ENCODE measurements at regions not wholly inside any gene's neighbourhood (a gene's known extent, or its start where the extent isn't known, plus 50 kb on each side); places are given as distances from the start of the nearest gene placed in this dataset.
"Not testable (repeated sequence)": the region's sequence is repeated elsewhere in the genome, so short reads cannot be mapped to it uniquely, and the experiment has no call there.

DNA sequence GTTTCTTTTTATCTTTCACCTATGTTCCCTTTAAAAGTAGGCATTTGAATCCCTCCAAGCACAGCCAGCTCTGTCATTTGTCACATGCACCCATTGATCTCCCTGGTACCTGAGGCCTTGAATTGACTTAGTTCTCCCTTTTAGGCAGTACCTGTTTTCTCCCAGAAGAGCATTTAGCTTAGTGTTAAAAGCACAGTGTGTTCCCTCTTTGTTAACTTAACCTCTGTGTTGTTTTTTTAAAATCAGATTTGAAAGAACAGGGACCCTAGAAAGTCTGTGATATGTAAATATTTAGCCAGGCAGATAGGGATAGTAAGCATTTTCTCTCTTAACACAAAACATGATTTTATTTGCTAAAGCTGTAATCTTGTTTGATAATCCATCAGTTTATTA is 113.8 kb upstream of the SPATA31D4 start:
- no peak for DNase-seq (ENCODE audit: low read depth)

DNA sequence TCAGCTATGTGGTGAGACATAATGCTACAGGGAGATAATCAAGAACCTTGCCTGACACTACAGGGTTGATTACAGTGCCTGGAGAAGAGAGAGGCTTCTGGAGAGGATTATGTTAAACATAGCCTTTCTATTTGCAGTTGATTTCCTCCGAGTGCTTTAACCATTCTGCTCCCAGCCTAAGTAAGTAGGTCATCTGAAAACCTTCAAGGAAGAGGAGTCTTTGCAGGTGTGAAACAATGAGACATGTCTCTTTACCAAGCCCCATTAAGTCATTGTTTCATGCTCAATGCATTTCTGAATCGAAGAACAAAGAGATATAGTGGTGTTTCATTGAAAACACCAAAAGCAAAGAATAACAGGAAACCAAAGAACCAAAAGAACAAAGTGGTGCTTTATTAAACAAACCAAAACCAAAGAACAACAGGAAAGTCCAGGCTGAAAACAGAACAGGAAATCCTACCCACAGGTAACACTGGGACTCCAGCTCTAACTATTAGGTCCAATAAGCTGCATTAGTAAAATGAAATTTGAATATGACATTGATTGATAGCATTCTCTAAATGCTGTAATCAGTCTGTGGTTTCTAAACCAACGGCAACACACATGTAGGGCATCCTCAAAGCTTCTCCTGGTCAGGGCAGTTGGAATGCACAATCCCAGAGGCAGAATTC is 113.3 kb upstream of the SPATA31D4 start:
- no peak for DNase-seq (ENCODE audit: low read depth)

DNA sequence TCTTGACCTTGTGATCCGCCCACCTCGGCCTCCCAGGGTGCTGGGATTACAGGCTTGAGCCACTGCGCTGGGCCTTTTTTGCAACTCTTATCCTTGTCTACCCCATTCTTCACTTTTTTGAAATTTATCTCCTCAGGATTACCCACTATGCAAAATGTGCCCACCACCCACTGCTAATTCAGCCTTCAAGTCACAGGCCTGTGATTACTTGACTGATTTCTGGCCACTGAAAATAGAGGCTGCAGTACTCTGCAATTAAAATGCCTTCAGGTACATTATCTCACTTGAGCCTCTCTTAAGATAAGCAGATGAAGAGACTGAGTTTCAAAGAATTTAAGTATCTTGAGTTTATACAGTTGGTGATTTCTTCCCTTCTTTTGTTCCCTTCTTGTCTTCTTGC is 112.4 kb upstream of the SPATA31D4 start:
- no peak for DNase-seq (ENCODE audit: low read depth)

DNA sequence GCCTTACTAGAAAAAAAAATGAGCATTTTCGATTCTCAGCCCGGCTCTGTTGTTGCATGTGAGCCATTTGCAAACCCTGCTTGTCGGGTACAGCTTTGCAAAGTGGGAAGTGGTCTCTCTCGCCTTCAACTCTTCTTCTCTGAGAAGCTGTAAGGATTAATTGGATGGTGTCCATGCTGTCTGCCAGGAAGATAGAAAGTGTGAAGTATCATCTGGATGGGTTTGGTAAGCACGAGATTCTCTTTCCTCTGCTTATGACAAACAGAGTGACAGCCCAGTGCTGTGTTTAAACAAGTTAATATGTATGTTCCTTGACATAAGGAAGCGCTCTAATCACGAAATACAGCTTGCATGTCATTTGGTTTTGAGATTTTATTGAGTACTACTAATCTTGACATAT is 109.1 kb upstream of the SPATA31D4 start:
- DNase-seq (ENCODE audit: low read depth), result no peak

DNA sequence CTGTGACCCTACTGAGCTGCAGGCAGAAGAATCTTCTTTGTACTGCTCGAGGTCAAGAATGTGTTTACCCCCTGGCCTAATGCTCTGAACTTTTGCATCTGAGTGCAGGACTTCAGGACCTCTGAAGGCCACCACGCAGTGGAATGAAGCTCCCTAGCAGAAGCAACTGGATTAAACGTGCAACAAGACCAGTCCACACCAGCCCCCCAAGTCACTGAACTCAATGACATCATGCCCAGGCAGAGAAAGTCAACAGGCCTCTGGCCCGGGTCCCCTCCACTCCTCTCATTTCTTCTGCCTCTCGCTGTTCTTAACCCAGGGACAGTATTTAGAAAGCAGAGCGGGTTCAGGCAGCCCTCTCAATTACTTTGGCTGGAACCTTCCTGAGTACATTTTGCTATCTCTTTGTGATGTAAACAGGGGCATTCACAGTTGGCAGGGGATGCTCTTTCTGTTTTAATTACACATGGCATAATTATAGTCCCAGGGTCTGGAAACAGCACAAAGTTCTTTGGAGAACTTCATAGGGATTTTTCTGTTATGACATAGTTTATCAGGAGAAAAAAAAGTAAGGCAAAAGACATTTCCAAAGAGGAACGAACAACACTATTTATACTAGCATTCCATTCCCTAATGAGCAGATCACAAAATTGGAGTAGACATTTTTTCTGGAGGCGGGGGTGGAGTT is 108.2 kb upstream of the SPATA31D4 start:
- DNase-seq (ENCODE audit: low read depth), result no peak

DNA sequence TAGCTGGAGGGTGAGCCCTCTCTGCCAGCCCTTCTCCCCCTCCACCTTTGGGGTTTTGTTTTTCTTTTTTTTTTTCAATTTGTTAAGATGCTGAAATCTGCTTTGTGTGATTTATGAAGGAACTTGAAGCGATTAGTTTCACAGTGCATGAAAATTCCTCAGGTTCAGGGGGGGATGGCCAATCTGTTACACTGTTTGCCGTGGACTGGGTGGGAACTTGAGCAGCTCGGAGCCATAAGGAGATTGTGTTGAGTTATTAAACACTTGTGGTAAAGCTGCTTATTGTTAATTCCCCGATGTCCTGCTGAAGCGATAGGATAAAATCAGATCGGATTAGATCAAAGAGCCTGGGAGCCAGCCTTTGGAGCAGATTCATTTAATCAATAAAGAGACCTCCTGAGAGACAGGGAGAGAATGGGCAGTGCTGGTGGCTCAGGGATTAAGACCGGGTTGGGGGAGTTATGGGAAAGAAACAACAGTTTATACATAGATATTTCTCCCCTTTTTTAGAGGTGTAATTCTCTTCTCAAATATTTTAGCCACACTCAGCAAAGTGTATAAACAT is 105.8 kb upstream of the SPATA31D4 start:
- DNase-seq (ENCODE audit: low read depth), result no peak

DNA sequence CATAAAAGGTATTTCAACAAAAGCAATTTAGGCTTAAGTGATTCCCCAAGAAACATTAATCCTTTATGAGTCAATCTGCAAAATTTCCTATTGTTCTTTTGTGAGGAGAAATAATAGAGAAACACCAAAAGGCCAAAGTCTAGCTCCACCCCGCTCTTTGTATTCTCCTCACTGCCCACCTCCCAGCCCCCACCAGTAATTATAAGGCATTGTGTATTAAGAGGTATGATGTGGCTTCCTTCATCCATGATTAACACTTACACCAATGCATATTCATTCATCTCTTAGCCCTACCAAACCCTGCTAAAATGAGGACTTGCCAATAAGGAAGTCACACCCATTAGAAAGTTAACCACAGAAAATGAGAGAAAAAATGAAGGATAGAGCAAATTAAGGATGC is 105.3 kb upstream of the SPATA31D4 start:
- DNase-seq (ENCODE audit: low read depth), result no peak

DNA sequence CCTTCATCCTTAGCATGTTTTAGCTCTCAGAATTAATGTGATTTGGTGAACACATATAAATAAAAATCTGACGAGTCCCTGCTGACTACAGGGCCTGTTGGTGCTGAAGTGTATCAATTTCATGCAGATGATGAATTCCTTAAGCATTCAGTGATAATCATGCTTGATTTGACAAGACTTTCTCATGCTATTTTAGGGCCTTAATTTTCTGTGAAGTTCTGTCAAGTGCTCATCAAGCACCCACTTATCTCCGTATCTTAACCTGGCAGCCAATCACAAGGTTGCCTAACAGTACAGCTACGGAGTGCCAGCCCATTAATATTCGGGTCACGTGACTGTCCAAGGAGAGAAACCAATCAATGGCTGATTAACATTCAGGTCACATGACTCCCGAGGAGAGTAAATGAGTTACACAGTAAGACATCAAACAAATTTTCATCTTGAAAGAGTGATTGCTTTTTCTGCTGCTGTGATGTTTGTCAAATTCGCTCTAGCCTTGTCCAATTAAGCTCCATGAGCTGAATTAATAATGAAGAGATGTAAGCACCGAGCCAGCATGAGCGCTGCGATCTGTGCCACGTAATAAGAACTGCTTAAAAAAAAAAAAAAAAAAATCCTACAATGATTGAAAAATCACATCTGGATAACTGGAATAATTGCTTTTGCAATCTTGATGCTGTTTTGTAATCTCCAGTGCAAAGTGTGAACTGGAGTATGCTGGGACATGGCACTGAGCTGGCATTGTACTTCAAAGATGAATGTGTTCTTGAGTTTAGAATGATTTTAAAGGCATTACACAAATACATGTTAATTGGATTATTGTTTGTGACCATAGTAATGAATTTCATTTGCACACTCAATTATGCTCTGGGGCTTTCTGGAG is 104.3 kb upstream of the SPATA31D4 start:
- no peak for DNase-seq (ENCODE audit: low read depth)

DNA sequence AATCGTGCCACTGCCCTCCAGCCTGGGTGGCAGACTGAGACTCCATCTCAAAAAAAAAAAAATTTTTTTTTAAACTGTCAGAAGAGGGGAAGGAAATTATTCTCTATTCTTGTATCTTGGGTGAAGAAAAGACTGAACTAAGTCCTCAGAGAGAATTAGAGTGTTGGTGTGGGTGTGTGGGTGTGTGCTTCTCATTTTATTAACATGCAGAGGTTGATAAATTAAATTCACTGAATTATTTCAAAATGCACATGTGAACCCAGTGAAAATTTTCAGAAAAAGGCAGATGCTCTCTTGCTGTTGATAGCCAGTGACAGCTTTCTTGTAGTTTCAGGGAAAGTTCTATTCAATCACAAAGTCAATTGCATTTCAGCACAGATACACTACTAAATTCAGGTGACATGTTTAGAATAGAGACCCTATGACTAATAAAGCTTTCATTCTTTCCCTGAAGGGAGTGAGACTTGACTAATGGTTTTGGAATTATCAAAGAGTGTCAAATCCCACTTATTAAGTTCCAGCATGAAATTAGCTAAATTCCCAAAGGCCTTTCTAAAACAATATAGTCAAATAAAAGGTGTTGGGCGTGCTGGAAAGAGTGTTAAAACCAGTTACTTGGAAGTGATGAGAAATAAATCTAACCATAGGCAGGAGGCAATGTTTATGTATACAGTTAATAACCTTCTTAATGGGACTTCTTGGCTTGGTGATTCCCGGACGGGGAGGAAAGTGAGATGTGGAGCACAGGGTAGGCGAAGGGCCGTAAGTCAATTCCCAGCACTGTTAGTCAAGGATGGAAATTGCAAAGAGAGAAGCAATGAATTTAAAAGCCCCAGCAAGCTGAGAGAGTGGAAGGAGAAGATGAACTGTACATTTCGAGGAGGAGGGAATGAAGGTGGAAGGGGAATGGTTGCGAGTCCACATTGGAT is 103.2 kb upstream of the SPATA31D4 start:
- DNase-seq (ENCODE audit: low read depth), result no peak

DNA sequence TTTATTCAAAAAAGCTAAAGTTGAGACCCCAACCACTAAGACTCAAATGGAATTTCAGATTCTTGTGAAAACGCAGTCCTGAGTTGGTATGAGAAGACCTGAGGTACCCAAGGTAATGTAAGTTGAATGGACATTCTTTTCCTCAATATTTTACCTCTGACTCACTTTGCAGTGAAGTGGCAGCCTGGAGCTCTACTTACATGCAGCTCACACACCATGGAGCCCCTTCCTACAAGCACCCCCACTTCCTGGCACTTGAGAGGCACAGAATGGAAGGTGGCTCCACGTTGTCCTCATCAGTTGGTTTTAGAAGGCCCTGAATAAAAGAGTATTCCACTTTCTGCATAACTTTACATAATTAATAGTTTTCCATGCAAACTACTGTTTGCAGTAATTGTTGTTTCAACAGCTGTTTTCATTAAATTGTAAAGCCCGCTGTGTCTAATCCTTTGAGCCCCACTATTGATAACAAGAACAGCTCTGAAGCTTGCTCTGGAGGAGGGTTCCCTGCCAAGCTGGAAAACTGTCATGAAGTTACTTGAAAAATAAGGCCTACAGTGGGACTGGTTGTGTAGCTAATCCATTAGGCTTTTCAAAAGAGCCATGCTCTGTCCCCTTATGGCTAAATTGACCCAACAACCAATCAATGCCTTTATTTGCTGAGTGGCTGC is 102.2 kb upstream of the SPATA31D4 start:
- DNase-seq (ENCODE audit: low read depth), result no peak

DNA sequence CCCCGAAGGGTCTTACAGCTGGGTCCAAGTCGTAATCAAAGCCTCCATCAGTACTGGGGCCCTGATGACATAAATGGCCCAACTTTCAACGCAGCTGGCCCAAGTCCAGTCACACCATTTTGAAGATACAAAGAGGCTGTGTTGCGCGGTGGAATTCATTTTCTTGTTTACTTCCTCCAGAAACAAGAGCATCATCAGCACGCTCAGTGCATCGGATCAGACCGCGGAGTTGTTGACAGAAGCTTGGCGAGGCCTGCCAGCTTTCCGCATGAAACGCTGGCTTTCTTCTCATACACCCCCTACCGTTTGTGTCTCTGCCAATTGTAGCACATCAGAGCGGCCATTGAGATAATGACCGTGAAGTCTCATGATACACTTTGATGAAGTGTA is 101.7 kb upstream of the SPATA31D4 start:
- DNase-seq (ENCODE audit: low read depth), result no peak

DNA sequence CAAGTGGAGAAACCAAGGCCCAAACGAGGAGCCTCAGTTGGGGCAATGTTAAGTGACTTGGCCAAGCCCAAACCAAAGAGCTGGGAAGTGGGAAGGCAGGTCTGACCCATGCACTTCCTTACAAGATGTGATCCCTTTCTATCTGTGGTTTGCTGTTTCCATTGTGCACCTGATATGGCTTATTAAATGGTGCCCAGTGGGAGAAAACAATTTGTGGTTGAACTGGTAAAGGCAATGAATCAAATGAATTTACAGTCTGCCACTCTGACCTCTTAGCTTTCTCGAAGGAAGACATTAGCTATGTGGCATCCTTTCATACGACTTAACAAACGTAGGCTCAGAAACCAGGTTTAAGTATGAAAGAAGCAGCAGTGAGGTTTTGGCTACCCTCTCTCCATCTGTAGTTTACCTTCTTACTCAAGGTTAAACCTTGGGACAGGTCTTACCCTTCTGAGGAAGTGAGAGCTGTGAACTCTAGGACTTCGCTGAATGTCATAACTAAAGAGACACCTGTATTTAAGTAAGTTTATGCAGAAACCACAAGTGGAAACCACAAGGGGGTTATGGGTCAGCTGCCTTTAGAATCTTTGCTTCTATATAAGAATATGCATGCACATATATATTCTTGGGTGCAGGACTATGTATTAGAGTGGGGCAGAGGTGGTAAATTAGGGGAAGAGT is 100.5 kb upstream of the SPATA31D4 start:
- DNase-seq (ENCODE audit: low read depth), result no peak

DNA sequence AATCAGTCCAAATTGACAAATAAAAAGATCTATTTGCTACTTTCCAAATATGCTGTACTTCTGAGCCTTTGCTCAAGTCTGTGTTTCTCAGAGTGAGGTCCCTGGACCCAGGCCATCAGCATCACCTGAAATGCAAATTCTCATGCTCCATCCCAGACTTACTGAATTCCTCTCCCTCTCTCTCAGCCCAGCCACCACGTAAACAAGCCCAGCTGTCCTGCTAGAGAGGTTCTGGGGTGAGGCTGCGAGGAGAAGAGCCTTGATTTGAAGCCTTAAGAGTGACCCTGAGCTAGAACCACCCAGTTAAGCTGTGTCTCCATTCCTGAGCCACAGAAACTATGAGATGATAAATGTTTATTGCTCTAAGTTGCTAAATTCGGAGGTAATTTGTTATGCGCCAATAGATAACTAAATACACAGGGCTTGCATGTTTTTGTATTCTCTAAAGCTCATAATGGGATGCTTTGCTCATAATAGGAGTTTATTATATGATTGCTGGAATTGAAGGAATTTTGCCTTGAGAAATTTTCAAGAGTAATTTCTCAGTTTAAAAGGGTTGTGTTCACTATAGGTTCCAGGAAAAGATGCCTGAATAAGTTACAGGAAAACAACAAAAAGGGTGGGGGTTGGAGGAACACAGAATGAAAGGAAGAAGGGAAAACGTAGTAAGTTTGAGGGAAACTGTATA is 98.9 kb upstream of the SPATA31D4 start:
- no peak for DNase-seq (ENCODE audit: low read depth)

DNA sequence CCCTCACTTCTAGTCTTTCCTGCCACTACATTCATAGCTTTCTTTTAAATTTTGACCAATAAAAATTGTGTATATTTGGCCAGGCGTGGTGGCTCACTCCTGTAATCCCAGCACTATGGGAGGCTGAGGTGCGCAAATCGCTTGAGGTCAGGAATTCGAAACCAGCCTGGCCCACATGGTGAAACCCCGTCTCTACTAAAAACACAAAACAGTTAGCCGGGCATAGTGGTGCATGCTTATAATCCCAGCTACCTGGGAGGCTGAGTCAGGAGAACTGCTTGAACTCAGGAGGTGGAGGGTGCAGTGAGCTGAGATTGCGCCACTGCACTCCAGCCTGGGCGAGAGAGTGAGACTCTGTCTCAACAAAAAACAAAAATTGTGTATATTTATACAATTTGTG is 97.8 kb upstream of the SPATA31D4 start:
- DNase-seq (ENCODE audit: low read depth), result not testable (repeated sequence)

DNA sequence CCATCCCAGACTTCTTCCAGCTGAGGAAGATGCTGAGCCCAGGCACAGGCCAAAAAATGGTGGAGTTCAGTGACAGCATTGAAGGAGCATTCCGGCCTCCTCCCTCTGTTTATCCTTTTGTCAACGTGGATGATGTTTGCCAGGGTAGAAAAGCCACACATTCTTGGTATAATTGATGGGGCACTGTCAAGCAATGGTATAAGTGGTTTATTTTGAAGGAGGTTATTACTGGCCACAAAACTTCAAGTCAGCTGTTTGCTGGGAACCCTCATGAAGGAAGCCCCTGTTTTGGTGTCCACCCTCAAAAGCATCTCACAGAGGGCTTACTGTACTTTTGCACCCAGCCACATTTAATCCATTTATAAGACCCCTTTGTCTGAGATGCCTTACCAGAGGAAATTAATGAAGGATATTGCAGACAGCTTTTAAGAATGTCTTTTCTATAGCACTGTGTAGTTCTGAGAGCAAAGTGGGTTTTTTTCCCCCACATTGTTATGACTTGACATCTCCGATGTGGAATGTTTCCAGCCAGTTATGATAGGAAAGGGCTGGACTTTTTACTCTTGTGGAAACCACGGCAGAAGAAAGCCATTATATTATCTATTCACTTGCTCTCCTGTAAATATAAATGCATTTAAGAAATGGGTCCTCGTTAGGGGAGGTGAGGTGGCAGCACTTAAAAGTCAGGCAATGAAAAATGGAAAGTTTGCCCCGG is 95.5 kb upstream of the SPATA31D4 start:
- no peak for DNase-seq (ENCODE audit: low read depth)

DNA sequence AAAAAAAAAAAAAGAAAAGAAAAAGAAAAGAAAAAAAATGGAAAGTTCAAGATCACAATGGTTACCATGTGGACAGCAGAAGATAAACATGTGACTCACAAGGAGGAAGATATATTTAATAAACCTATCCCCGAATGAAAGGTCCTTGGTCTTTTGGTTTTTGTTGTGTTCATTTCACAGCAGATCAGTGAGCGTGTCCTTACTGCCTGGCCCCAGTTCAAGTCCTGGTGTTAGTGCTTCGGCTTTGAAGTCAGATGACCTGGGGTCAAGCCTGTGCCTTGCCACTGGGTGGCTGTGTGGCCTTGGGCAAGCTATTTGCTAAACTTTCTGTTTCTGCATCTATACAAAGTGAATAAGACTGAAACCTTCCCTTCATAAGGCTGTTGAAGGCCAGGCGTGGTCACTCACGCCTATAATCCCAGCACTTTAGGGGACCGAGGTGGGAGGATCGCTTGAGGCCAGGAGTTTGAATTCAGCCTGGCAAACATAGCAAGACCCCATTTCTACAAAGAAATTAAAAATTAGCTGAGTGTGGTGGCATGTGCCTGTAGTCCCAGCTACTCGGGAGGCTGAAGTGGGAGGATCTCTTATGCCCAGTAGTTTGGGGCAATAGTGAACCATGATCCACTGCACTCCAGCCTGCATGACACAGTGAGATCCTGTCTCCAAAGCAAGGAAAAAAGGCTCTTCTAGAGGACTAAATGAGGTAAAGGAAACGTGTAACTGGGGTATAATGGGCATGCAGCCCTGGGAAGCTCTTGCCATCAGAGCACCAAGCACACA is 94.5 kb upstream of the SPATA31D4 start:
- DNase-seq (ENCODE audit: low read depth), result no peak

DNA sequence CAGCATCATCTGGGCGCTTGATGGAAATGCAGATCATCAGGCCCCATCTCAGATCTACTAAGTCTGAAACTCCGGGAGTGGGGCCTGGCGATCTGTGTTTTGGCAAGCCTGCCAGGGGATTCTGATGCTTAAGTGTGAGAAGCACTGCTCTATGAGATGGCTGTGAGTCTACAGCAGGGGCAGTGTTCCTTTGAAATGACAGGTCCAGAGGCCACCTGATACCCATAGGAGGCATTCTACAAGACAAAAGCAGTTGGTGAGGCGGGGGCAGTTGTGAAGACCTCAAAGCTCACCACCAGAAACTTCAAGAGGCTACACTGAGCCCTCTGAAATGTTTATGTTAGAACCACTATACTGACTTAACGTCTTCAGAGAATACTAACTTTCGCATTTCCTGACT is 86.9 kb upstream of the SPATA31D4 start:
- no peak for DNase-seq (ENCODE audit: low read depth)

DNA sequence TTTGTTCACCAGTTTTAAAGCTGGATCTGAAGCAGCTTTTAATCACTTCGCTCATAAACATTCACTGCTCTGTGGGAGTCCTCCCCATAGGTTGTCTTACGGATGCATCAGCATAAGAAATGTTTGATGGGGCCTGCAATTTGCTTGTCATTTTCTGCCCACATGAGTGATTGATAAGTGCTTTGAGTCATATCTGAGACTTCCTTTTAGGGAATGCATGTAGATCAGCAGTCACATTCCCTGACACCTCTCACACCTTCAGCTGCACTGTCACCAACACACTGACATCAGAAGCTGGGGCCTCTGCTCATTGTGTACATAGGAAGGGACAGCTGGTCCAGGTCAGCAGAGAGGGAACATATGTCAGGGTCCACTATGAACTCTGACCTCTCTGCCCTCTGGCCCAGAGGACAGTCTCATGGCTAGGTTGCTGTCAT is 84.1 kb upstream of the SPATA31D4 start:
- no peak for DNase-seq (ENCODE audit: low read depth)
